Cardiac fibroblast (primary cell): ENCODE measurements at regions not wholly inside any gene's neighbourhood (a gene's known extent, or its start where the extent isn't known, plus 50 kb on each side); places are given as distances from the start of the nearest gene placed in this dataset.

Source experiments
- DNase-seq, 2 donors: peaks; one replicate each; pipeline versions ENCODE4 v3.0.0 to v3.0.0-alpha.2; 2010; ENCODE audit warnings: low read depth in 2 of 2
- H3K4me3 ChIP-seq, 2 donors: replicated peaks in 1 of 2; 1 replicate in 1 of 2; 2 replicates in 1 of 2; pipeline ENCODE4 v1.5.1; 2011; ENCODE audit warnings: low read depth in 2 of 2, low read length in 2 of 2, mild to moderate bottlenecking in 2 of 2, moderate library complexity in 1 of 2
- TF ChIP-seq, protein P1 (sequence below): IDR thresholded peaks from one replicate; pipeline ENCODE4 v1.5.1; 2011; ENCODE audit warnings: low read depth, mild to moderate bottlenecking, low read length, inconsistent platforms

DNA sequence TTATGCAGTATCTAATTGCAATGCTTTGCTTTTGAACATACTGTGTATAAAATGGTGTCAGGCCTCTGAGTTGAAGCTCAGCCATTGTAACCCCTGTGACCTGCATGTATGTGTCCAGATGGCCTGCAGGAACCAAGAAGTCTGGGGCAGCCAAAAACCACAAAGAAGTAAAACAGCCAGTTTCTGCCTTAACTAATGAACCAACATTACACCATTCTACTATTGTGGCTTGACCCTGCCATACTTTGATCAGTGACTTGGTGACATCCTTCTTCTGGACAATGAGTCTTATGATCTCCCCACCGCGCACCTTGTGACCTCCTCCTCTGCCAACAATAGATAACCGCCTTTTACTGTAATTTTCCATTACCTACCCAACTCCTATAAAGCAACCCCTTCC, 131.6 kb downstream of the CBLL2 start:
- TF ChIP-seq, protein P1, sequence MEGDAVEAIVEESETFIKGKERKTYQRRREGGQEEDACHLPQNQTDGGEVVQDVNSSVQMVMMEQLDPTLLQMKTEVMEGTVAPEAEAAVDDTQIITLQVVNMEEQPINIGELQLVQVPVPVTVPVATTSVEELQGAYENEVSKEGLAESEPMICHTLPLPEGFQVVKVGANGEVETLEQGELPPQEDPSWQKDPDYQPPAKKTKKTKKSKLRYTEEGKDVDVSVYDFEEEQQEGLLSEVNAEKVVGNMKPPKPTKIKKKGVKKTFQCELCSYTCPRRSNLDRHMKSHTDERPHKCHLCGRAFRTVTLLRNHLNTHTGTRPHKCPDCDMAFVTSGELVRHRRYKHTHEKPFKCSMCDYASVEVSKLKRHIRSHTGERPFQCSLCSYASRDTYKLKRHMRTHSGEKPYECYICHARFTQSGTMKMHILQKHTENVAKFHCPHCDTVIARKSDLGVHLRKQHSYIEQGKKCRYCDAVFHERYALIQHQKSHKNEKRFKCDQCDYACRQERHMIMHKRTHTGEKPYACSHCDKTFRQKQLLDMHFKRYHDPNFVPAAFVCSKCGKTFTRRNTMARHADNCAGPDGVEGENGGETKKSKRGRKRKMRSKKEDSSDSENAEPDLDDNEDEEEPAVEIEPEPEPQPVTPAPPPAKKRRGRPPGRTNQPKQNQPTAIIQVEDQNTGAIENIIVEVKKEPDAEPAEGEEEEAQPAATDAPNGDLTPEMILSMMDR = no peak
- no peak overlapping the region for H3K4me3 ChIP-seq
- DNase-seq = no peak

DNA sequence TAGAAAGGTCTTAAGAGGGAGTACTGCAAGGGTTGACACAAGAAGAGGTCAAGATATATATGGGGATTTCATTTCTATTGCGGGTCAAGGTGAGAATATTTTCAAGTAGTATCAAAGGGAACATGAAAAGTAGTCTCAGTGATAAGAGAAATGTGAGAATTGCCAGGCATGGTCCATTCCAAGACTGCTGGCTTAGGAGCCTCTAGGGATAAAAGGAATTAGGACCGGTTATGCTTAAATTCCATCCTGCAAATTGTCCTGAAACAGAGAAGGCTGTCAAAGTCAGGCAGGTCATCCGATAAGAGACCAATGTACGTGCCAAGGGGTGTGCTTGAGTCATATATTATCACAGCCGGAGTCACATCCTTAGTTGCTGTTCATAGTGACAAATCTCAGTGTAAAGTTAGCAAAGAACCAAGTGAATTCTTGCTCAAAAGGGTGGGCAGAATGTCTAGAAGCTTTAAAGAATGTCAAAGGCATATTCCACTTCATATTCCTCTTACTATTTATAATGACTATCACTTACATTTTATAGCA, 133.6 kb downstream of the CBLL2 start:
- TF ChIP-seq, protein P1 = no peak
- H3K4me3 ChIP-seq = no peak overlapping the region
- no peak for DNase-seq

DNA sequence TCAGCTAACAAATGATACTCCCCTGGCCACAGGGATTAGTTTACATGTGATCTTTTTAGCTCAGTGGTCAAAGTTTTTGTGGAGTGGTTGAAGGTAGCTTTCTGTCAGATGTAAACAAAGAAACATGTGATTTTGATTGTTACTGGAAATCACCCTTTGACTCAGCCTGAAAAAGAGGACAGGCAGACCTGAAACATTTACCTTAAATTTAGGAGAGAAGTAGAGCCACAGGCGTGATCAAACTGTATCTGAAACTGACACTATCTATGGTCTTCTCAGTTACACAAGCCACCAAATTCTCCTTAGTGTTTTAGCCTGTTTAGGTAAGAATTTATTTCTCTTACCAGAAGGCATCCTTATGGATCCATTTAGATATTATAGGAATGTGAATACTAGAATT, 136.7 kb downstream of the CBLL2 start:
- TF ChIP-seq, protein P1 = no peak
- DNase-seq = no peak

DNA sequence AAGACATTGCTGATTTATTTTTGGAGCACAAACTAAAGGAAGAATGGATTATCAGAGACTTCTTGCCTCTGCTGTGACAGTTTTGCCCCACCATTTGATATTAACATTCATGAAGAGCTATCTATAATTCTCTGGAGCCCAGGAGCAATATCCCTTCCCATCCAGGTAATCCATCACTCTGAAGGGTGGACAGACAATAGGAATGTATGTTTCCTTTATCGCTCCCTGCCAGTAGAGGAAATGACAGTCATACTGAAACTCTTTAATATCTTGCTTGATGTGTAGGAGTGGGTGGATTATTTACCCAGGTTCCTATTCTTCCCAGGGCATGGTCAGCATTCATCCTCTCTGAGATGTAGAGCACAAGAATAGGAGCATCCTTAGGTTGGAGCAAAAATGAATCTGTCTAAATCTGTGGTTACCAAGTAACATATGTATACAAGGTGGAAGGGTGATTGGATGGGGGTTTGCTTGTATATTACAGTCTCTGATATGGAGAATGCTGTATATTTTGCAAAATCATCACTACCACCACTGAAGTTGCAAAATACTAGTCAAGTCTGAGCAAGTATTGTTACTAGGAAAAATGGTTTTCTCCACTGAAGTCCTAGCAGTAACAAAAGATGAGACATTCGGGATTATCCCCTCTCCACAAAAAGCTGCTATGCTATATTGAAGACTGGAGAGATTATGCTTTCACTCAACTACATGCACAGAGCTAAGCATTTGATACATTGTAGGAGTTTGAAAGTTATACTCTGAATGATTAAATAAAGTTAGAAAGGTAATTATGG, 151.6 kb downstream of the CBLL2 start:
- TF ChIP-seq, protein P1 = no peak
- DNase-seq = no peak
- H3K4me3 ChIP-seq = no peak overlapping the region

More for the DNA sequence above, 136.7 kb downstream of the CBLL2 start:
- H3K4me3 ChIP-seq = no peak overlapping the region

DNA sequence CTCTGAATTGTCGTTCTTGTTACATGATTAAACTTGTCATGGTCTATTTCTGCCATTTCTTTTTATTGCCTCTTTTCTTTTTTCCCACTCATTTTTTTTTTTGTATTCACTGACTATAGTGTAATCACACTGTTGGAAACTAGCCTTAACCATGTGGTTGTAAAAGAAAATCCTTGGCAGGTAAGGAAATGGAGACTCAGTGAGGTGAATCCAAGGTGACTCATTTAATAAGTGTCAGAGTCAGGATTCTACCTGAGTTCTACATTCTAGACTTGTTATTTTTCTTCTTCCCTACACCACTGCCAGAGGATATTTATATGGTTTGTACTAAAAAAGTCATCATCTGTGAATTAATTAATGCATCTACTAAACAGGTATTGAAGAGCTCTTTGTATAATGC, 152.2 kb downstream of the CBLL2 start:
- TF ChIP-seq, protein P1 = no peak
- H3K4me3 ChIP-seq = no peak overlapping the region
- no peak for DNase-seq

DNA sequence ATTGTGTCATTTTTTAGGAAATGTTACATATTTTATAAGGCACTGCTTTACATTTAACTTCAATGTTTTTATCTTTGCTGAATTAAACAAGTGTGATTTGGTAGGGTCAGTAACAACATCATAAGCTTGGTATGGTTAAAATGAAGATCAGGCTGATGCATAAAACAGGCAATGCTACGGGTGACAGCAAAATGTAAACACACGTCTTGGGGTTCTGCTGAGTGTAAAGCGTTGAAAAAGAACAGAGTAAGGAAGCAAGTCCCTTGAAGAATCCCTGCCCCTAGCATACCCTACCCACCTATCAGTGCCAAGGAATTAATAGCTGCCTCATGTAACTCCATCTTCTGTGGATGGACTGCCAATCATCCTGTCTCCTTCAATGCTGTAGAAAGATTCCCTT, 157.0 kb downstream of the CBLL2 start:
- no peak overlapping the region for H3K4me3 ChIP-seq
- TF ChIP-seq, protein P1 = no peak
- no peak for DNase-seq
